ENCODE measurements at regions not wholly inside any gene's neighbourhood (a gene's known extent, or its start where the extent isn't known, plus 50 kb on each side); places are given as distances from the start of the nearest gene placed in this dataset.

DNA sequence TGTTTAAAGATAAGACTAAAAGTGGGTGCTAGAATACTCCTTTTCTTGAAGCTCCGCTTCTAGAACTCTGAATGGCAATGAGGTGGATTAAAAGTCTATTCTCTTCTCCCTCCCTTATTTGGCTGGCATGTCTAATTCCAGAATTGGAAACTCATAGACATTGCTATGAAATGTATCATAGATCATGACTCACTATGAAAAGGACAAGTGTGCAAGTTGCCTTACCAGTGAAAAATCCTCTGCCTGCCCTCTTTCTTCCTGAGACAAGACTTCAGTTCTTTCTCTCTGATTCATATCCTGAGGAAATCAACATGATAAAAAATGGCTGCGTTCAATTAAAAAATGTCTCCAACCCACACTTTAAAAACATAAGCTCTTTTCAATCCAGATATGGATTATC lies 73.2 kb upstream of the BLID start:
- H3K4me1 ChIP-seq, result no peaks in the 10 kb centered on the region
- Mint-ChIP-seq H3K27ac (ENCODE audit: unreplicated experiment) (no peak overlapping the region), H3K4me1 (ENCODE audit: low read depth, unreplicated experiment) (no peaks in the 10 kb centered on the region), H3K36me3 (ENCODE audit: insufficient read depth, unreplicated experiment) (no peaks in the 10 kb centered on the region), H3K27me3 (ENCODE audit: insufficient read depth, unreplicated experiment) (peaks cover 19% of the 10 kb centered on the region), H3K9me3 (ENCODE audit: unreplicated experiment) (no peaks in the 10 kb centered on the region), H3K4me3 (ENCODE audit: unreplicated experiment) (no peak overlapping the region)
- BruUV-seq (replicated peaks), result no TSS peak
- no peak for TF ChIP-seq CTCF (IDR thresholded peaks at IDR 0.05; ENCODE audit: insufficient read depth in 1 of 2, low read depth in 1 of 2, low read length in 1 of 2, severe bottlenecking in 1 of 2, unreplicated experiment in 1 of 2)
- ChIA-PET POLR2A (interaction anchor here (0.7 kb wide), 1 partner anchor 179 kb away, joined by 4 read pairs; no protein-coding TSS in a partner anchor), CTCF (interaction anchor here (0.6 kb wide), 1 partner anchor 1110 kb away, joined by 5 read pairs; no protein-coding TSS in a partner anchor)
- no peak overlapping the region for H3K4me3 ChIP-seq (ENCODE audit: low read depth, low read length)
- H3K27me3 ChIP-seq (replicated peaks; ENCODE audit: control insufficient read depth, insufficient read depth, low read length), result no peaks in the 10 kb centered on the region
- H3K36me3 ChIP-seq (ENCODE audit: control insufficient read depth, insufficient read depth, low read length), result no peaks in the 10 kb centered on the region
- DNase-seq, result no peak
- no peaks in the 10 kb centered on the region; the same call in 1 of the 2 replicates for H3K9me3 ChIP-seq
- intact Hi-C loops (cut with micrococcal nuclease; ENCODE audit: unreplicated experiment), result no loop called here

DNA sequence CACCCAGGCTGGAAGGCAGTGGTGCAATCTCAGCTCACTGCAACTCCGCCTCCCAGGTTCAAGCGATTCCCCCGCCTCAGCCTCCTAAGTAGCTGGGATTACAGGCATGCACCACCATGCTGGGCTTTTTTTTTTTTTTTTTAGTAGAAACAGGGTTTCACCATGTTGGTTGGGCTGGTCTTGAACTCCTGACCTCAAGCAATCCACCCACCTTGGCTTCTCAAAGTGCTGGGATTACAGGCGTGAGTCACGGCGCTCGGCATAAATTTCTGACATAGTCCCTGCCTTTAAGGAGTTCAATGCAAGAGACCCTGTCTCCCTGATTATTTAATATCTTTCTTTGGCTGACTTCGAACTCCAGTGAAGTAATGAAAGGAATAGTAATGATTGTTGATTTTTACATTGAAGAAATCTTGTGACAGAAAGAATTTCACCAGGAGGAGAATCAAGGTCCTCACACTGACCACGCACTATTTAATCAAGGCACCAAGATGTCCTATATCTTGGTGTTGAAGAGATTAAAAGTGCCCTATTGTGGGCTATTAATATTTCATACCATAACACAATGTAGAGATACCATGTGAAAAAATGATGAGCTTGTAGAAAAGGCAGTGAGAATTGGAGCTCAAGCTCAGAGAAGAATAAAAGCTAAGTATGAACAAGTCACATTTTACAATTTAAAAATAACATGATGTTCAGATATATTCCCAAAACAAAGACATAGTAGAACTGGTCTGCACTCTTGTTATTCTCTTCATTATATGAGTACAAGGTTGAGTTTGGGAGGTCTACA lies 71.6 kb upstream of the BLID start:
- Mint-ChIP-seq H3K4me3 (ENCODE audit: unreplicated experiment) (no peak overlapping the region), H3K4me1 (ENCODE audit: low read depth, unreplicated experiment) (no peaks in the 10 kb centered on the region), H3K27ac (ENCODE audit: unreplicated experiment) (no peak overlapping the region), H3K27me3 (ENCODE audit: insufficient read depth, unreplicated experiment) (peaks cover 16% of the 10 kb centered on the region), H3K9me3 (ENCODE audit: unreplicated experiment) (no peaks in the 10 kb centered on the region), H3K36me3 (ENCODE audit: insufficient read depth, unreplicated experiment) (no peaks in the 10 kb centered on the region)
- Histone ChIP-seq H3K4me3 (ENCODE audit: low read depth, low read length) (no peak overlapping the region), H3K36me3 (ENCODE audit: control insufficient read depth, insufficient read depth, low read length) (no peaks in the 10 kb centered on the region), H3K4me1 (no peaks in the 10 kb centered on the region), H3K9me3 (no peaks in the 10 kb centered on the region; the same call in 1 of the 2 replicates), H3K27me3 (replicated peaks; ENCODE audit: control insufficient read depth, insufficient read depth, low read length) (no peaks in the 10 kb centered on the region)
- TF ChIP-seq CTCF (IDR thresholded peaks at IDR 0.05; ENCODE audit: insufficient read depth in 1 of 2, low read depth in 1 of 2, low read length in 1 of 2, severe bottlenecking in 1 of 2, unreplicated experiment in 1 of 2), result no peak
- ChIA-PET CTCF (interaction anchor here (0.7 kb wide), 1 partner anchor 21 kb away, joined by 6 read pairs; no protein-coding TSS in a partner anchor), POLR2A (no interaction called here)
- intact Hi-C loops (cut with micrococcal nuclease; ENCODE audit: unreplicated experiment), result no loop called here
- no peak for DNase-seq
- BruUV-seq (replicated peaks), result no TSS peak

GRCh38 chr11:122186439-122187080 lies 70.5 kb upstream of the BLID start:
- H3K27ac Mint-ChIP-seq (ENCODE audit: unreplicated experiment), result no peak overlapping the region
- DNase-seq, result no peak
- no TSS peak for BruUV-seq (replicated peaks)
- ChIA-PET CTCF (interaction anchor here (0.7 kb wide), 2 partner anchors 20 to 680 kb away, joined by 3 to 6 read pairs; no protein-coding TSS in a partner anchor), POLR2A (no interaction called here)
- Histone ChIP-seq H3K9me3 (no peaks in the 10 kb centered on the region; the same call in 1 of the 2 replicates), H3K27me3 (replicated peaks; ENCODE audit: control insufficient read depth, insufficient read depth, low read length) (no peaks in the 10 kb centered on the region), H3K4me1 (no peaks in the 10 kb centered on the region), H3K36me3 (ENCODE audit: control insufficient read depth, insufficient read depth, low read length) (no peaks in the 10 kb centered on the region), H3K4me3 (ENCODE audit: low read depth, low read length) (no peak overlapping the region)
- peaks cover 20% of the 10 kb centered on the region for H3K27me3 Mint-ChIP-seq (ENCODE audit: insufficient read depth, unreplicated experiment)
- TF ChIP-seq CTCF (IDR thresholded peaks at IDR 0.05; ENCODE audit: insufficient read depth in 1 of 2, low read depth in 1 of 2, low read length in 1 of 2, severe bottlenecking in 1 of 2, unreplicated experiment in 1 of 2), result no peak
- no peaks in the 10 kb centered on the region for H3K4me1 Mint-ChIP-seq (ENCODE audit: low read depth, unreplicated experiment)
- intact Hi-C loops (cut with micrococcal nuclease; ENCODE audit: unreplicated experiment), result no loop called here
- H3K4me3 Mint-ChIP-seq (ENCODE audit: unreplicated experiment), result no peak overlapping the region
- no peaks in the 10 kb centered on the region for H3K36me3 Mint-ChIP-seq (ENCODE audit: insufficient read depth, unreplicated experiment)
- H3K9me3 Mint-ChIP-seq (ENCODE audit: unreplicated experiment), result no peaks in the 10 kb centered on the region

Measured in Caco-2 (cell line).